GM21723 (cell line): ENCODE measurements at regions not wholly inside any gene's neighbourhood (a gene's known extent, or its start where the extent isn't known, plus 50 kb on each side); places are given as distances from the start of the nearest gene placed in this dataset.
"Not testable (repeated sequence)": the region's sequence is repeated elsewhere in the genome, so short reads cannot be mapped to it uniquely, and the experiment has no call there.

Source experiments
- ATAC-seq: cut with Tn5 transposase; IDR thresholded peaks from one replicate; pipeline ENCODE4 v1.9.1; 2021; ENCODE audit warnings: mild to moderate bottlenecking, moderate library complexity; ENCODE audit not compliant: unreplicated experiment

- no peak for ATAC-seq
Measured at GRCh38 chr7:91397612-91398011, 133.4 kb downstream of the FZD1 start.

GRCh38 chr7:91398341-91398740 lies 134.1 kb downstream of the FZD1 start:
- ATAC-seq: no peak

GRCh38 chr7:91405092-91405788 lies 141.0 kb downstream of the FZD1 start:
- no peak for ATAC-seq

- not testable (repeated sequence) for ATAC-seq
Measured at GRCh38 chr7:91405873-91406272, 141.6 kb downstream of the FZD1 start.

GRCh38 chr7:91407942-91408341 lies 143.7 kb downstream of the FZD1 start:
- no peak for ATAC-seq

GRCh38 chr7:91408388-91409154 lies 144.3 kb downstream of the FZD1 start:
- no peak for ATAC-seq

- no peak for ATAC-seq
Measured at GRCh38 chr7:91411060-91411459, 146.8 kb downstream of the FZD1 start.

- no peak for ATAC-seq
Measured at GRCh38 chr7:91412298-91412697, 148.1 kb downstream of the FZD1 start.

- ATAC-seq: no peak
Measured at GRCh38 chr7:91414734-91415133, 150.5 kb downstream of the FZD1 start.

GRCh38 chr7:91416155-91416865 lies 152.1 kb downstream of the FZD1 start:
- ATAC-seq: no peak

GRCh38 chr7:91420606-91421005 lies 156.4 kb downstream of the FZD1 start:
- ATAC-seq: no peak

GRCh38 chr7:91421018-91421417 lies 156.8 kb downstream of the FZD1 start:
- ATAC-seq: no peak

GRCh38 chr7:91424371-91424770 lies 160.1 kb downstream of the FZD1 start:
- no peak for ATAC-seq

GRCh38 chr7:91425149-91425548 lies 160.9 kb downstream of the FZD1 start:
- ATAC-seq: no peak

- ATAC-seq: no peak
Measured at GRCh38 chr7:91427051-91427450, 162.8 kb downstream of the FZD1 start.

- no peak for ATAC-seq
Measured at GRCh38 chr7:91431601-91432000, 167.4 kb downstream of the FZD1 start.

- ATAC-seq: no peak
Measured at GRCh38 chr7:91434836-91435235, 170.6 kb downstream of the FZD1 start.

GRCh38 chr7:91435381-91436059 lies 171.3 kb downstream of the FZD1 start:
- ATAC-seq: no peak

GRCh38 chr7:91436655-91437054 lies 172.4 kb downstream of the FZD1 start:
- ATAC-seq: no peak

GRCh38 chr7:91440198-91440597 lies 176.0 kb downstream of the FZD1 start:
- not testable (repeated sequence) for ATAC-seq

GRCh38 chr7:91443862-91444261 lies 179.6 kb downstream of the FZD1 start:
- no peak for ATAC-seq
